ENCODE measurements at regions not wholly inside any gene's neighbourhood (a gene's known extent, or its start where the extent isn't known, plus 50 kb on each side); places are given as distances from the start of the nearest gene placed in this dataset.

DNA sequence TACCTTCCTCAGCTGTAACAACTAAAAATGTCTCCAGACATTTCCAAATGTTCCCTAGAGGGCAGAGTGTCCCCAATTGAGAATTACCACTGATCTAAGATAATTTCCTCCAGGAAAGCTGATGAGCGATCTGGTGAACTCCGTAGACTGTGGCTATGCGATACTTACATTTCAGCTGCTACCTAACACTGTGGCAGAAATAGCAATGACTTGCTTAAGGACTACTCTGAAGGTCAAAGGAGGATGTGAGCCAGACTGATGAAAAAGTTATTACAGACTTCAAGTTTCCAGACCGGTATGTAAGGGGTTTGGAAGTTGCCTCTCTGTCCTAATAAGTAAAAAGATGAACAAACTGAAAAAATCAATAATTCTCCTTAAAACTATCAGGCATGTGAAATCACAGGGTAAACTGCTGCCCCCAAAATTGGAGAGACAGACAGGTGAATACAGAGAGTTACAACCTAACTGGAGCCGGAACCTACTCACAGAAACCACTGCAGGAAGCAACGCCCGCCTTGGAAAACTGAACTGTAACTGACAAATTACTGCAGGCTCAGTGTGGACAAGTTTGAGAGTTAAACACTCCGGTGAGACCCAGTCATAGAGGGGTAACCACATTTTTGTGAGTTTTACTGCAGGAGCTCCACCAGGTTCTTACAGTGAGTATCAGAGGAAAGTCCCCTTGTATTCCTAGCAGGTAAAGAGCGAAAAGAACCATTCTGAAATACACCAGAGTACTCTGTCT lies 60.0 kb upstream of the PARP11 start:
- TF ChIP-seq EZH2 (IDR thresholded peaks at IDR 0.05; ENCODE audit: borderline replicate concordance, low read depth, low read length, severe bottlenecking) (no peak), MYC (IDR thresholded peaks at IDR 0.05; ENCODE audit: low read depth, low read length) (no peak), POLR2A (IDR thresholded peaks at IDR 0.05; ENCODE audit: low read depth, low read length) (no peak), POLR2AphosphoS5 (IDR thresholded peaks at IDR 0.05; ENCODE audit: insufficient read depth, low read depth, low read length) (no peak)
- TF ChIP-seq, protein P1, sequence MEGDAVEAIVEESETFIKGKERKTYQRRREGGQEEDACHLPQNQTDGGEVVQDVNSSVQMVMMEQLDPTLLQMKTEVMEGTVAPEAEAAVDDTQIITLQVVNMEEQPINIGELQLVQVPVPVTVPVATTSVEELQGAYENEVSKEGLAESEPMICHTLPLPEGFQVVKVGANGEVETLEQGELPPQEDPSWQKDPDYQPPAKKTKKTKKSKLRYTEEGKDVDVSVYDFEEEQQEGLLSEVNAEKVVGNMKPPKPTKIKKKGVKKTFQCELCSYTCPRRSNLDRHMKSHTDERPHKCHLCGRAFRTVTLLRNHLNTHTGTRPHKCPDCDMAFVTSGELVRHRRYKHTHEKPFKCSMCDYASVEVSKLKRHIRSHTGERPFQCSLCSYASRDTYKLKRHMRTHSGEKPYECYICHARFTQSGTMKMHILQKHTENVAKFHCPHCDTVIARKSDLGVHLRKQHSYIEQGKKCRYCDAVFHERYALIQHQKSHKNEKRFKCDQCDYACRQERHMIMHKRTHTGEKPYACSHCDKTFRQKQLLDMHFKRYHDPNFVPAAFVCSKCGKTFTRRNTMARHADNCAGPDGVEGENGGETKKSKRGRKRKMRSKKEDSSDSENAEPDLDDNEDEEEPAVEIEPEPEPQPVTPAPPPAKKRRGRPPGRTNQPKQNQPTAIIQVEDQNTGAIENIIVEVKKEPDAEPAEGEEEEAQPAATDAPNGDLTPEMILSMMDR (IDR thresholded peaks at IDR 0.05; ENCODE audit: extremely low read depth in 1 of 2, insufficient read depth in 1 of 2, low read depth in 1 of 2, low read length in 2 of 2) = no peak

Measured in endothelial cell of umbilical vein (primary cell).